ENCODE measurements at regions not wholly inside any gene's neighbourhood (a gene's known extent, or its start where the extent isn't known, plus 50 kb on each side); places are given as distances from the start of the nearest gene placed in this dataset.
"Not testable (repeated sequence)": the region's sequence is repeated elsewhere in the genome, so short reads cannot be mapped to it uniquely, and the experiment has no call there.

- no peak for DNase-seq
Observed at GRCh38 chr2:217008794-217009193, 148.9 kb upstream of the TNP1 start.

GRCh38 chr2:217006217-217006616, 146.4 kb upstream of the TNP1 start:
- no peak for DNase-seq

DNA sequence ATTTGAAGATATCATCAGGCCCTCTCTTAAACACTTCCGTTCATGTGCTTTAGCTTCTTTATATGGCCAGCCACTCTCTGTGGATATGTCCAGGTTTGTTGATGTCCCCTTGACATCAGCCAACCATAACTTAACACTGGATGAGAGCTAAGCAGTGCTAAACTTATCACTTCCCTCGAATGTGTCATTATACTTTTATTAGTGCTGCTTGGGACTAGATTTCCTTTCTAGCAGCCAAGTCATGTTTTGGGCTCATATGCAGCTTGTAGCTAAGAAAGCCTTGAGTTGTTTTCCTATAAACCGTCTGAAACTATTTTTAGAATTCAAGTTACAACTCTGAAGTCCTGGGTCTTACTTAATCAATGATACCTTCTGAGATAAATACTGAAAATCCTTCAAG, 144.8 kb upstream of the TNP1 start:
- DNase-seq = no peak

DNA sequence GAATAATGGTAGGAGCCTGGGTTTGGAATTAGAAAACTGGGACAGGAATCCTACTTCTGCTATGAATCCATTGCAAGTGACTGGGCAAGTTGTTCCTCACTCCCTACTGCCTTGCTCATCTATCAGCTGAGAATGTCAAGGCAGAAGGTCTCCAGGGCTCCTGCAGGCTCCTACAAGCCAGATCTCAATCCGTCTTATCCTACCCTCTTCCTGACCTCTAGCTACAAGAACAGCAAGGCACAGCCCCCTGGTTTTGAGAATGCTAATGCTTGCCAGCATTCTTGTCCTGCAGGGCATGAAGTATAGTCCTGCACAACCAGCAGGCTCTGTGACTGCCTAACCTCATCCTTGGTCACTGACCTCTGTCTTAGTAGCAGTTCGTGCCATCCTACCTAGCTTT, 141.9 kb upstream of the TNP1 start:
- no peak for DNase-seq

DNA sequence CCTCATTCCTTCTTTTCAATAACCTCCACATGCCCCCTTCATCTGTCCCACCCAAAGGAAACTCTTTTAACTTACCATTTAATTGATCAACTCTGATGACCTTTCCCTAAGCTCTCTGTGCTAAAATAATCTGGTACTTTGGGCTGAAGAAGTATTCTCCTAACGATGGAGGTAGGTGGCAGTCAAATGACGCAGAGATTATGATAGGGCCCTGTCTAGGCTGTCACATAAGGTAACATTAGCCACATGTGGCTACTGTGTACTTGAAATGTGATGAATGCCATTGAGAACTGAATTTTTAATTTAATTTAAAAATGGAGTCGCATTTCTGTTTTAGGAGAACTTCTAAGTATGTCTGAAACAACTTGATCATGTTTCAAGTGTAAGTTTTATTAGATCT, 140.5 kb upstream of the TNP1 start:
- DNase-seq = no peak

DNA sequence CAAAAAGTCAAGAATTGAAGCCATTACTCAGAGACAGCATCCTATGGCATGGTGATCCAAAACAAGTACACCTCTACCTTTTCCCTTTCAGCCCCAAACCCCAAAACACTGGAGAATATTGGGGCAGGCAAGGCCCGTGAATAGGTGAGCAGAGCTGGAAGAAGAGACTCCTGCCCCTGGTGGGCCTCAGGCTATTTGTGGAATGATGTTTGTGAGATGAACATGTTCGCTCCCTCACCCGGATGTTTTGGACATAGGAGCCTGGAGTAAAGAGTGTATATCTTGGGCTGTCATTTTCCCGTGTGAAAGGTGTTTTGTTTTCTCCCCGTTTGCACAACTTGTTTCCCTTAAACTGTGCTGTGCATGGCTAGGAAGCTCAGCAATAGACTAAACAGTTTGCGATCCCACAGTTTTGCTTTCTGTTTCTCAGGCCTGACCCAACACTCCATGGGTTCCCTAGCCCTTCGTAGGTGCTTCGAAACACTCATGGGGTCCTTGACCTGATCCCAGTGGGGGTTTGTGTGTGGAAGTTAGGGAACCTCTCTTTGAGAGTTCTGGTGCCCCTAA, 136.5 kb upstream of the TNP1 start:
- DNase-seq = no peak

DNA sequence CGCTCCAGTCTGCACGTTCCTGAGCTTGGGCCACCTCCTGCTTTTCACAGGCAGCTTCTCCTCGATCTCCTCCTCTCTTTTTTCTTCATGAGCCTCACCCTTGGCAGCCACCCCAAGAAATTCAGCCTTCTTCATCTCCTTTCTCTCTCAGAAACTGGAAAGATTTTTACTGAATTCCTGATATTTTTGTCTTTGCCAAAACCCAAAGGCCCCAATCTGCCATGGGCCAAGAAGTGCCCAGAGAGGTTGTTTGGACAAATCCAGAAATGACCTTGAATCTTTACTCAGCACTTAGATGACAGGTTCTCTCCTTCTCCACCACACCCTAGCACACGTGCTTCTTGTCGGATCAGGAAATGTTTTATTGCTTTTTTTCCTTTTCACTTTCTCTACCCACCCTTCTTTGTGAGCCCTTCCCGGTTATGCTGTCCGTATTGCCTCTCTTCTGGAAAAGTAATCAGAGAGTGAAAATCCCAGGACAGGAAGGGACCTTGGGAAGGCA, 134.5 kb upstream of the TNP1 start:
- no peak for DNase-seq

DNA sequence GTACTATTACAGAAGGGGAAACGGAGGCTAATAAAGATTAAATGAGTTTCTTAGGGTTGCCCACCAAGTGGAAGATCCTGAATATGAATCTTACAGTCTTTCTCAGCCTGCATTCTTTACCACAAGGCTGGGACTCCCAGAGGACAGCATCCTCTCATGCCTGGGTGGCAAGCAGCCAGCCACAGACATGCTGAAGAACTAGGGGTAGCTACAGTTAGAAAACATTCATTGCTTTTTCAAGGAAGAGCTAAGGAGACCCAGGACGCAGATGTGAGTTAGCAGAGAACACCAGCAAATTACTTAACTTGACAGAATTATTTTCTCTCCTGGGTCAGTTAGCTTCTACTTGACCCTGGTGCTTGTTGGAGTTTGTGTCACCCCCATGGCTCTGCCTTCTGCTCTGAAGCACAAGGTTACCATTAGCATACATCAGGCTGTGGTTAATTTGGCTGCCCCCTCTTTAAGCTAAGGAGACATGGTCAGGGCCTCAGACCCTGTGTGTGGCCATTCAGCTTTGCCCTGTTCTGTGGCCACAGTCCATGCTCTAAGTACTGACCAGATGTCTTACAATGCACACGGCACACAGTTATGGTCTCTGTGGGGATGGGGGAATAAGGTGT, 132.3 kb upstream of the TNP1 start:
- no peak for DNase-seq

- DNase-seq = no peak
Observed at GRCh38 chr2:216991563-216991962, 131.7 kb upstream of the TNP1 start.

GRCh38 chr2:216989340-216990129, 129.7 kb upstream of the TNP1 start:
- DNase-seq = no peak

DNA sequence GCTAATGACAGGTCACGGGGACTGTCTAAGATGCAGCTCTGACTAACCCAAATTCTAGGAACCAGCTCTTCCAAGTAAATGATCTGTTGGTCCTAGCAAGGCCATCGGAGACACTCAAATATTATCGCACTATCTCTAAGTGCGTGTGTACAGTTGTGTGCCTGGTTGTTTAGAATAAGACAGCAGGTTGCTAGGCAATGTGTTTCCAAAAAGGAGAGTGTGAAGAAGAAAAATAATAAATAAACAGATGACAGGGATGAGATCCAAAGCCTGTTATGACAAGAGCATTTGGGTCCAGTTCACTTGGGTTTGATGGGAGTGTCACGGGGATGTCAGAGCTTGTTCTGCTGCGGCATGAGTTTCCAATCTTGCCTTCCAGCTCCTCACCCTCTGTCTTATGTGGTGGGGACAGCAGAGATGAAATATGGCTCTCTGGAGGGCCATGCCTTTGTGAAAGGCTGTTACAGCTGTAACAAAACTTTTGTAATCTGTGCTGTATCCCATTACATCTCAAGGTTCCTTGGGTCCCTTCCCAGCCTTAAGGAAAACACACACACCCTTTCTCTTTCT, 127.5 kb upstream of the TNP1 start:
- DNase-seq = no peak

DNA sequence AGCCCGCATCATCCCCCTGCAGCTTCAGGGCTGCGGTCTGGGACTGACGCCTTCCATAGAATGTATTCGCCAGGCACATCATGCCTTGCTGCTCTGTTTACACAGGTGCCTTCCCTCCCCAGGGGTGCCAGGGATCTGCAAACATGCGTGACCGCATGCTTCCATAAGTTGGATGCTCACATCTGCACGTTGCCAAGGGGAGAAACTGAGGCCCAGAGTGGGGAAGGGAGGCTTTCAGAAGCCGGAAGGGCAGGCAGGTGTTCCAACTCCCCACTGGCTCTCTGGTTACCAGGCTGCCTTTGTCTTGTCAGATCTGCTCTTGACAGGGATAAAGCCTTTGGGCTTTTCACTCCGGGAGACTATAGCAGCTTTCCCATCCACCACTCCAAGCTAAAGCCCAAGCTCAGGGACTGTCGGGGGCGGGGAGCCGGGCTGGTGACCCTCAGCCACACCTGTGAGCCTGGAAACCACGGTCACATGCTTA, 125.8 kb upstream of the TNP1 start:
- no peak for DNase-seq

DNA sequence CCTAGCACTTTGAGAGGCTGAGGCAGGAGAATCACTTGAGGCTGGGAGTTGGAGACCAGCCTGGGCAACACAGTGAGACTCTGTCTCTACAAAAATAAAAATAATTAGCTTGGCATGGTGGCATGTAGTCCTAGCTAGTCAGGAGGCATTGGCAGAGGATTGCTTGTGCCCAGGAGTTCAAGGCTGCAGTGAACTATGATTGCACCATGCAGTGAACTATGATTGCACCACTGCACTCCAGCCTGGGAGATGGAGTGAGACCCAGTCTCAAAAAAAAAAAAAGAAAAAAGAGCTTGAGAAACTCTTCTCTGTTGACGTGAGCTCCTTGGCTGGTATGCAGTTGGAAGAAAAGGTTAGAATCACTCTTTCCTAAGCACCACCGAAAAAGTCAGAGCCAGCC, 125.1 kb upstream of the TNP1 start:
- no peak for DNase-seq

DNA sequence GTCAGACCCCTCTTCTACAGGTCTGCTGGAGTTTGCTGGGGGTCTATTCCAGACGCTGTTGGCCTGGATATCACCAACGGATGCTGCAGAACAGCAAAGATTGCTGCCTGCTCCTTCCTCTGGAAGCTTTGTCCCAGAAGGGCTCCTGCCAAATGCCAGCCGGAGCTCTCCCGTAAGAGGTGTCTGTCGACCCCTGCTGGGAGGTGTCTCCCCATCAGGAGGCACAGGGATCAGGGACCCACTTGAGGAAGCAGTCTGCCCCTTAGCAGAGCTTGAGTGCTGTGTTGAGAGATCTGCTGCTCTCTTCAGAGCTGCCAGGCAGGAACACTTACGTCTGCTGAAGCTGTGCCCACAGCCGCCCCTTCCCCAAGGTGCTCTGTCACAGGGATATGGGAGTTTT, 122.1 kb upstream of the TNP1 start:
- not testable (repeated sequence) for DNase-seq

GRCh38 chr2:216980510-216980909, 120.6 kb upstream of the TNP1 start:
- not testable (repeated sequence) for DNase-seq

DNA sequence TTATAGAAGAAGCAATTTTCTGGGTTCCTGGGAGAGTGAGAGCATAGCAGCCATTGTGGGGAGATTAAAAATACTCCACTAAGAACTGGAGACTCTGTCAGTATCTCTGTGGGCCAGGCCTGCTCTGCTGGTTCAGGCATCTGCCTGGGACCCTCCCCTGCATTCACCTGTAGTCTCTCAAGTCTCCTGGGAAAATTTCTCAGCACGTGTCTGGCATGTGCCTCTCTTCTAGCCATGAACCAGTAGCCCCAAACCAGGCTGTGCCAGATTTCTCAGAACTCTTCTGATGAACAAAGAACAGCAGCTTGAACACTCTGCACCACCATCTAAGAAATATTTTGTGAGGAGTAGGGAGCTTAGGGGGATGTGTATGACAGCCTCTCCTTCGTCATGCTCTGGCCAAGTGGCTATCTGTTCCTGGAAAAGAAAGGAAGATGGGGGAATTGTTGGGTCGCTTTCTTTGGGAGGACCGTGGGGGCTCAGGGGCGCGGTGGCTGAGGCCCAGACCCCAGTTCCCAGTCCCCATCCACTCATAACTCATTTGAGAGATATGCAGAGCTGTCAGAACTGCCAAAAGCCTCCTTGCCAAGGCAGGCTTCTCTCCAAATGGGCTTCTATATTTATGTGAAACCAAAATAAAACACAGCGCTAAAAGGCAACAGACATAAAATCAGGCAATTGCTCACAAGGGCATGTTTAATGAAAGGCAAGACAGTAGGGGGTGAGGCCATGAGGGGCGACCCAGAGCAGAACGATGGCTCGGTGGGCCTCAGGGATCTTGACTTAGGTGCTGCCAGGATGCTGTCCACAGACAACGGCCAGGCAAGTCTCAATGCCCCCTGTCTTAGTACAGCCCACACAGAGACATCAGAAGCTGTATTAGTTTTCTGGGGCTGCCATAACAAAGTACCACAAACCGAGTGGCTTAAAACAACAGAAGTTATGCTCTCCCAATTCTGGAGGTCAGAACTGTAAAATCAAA, 114.7 kb upstream of the TNP1 start:
- no peak for DNase-seq

DNA sequence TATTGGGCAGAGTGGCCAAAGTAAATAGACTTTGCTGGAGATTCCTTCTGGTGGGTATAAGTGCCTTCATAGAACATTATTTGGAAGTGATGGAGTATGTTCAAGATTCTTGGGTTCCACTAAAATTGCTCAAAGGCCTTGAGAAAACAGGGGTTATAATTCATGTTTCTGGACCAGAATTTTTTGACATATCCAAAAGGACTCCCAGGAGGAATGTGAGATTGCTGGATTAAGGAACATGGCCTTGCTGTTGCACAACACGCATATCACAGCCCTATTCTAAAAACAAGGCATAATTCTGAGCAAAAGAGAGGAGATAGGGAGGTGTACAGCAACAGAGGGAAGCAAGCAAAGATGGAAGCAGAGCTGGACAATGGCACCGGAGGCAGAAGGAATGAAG, 111.7 kb upstream of the TNP1 start:
- no peak for DNase-seq

DNA sequence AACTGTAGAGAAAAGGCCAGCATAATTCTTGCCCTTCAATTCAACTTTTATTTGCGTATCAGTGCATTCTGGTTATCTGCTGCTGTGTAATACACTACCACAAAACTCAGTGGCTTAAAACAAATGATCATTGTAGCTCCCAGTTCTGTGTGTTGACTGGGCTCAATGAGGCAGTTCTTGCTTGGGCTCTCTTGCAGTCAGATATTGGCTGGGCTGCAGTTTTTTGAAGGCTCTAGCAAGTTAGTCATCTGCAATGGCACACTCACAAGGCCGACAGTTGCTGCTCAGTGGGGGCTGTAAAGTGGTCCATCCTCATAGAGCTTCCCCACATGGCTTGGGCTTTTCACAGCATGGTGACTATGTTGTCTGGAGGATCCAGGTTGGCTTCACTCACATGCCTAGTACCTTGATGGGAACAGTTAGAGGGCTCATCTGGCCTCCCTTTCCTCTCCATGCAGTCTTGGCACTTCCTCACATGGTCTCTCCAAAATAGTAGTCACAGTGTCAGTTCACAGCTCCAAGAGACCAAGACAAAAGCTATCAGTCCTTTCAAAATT, 110.6 kb upstream of the TNP1 start:
- no peak for DNase-seq

DNA sequence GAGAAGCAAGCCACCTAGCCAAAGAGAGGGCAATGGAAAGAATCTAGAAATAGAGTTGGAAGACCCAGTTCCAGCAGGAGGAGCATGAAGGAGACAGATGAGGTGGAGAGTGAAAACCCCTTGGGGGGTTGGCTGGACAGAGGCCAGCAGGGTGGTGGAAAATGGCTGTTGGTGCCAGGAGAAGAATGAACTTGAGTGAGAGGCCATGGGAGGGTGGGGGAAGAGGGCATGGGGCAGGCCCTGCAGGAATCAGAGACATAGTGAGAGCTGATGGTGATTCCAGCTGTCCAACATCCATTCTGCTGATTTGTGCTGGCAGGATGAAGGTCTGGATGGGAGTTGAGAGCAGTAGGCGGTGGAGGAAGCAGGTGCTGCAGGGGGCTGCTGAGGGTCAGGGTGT, 108.0 kb upstream of the TNP1 start:
- no peak for DNase-seq

DNA sequence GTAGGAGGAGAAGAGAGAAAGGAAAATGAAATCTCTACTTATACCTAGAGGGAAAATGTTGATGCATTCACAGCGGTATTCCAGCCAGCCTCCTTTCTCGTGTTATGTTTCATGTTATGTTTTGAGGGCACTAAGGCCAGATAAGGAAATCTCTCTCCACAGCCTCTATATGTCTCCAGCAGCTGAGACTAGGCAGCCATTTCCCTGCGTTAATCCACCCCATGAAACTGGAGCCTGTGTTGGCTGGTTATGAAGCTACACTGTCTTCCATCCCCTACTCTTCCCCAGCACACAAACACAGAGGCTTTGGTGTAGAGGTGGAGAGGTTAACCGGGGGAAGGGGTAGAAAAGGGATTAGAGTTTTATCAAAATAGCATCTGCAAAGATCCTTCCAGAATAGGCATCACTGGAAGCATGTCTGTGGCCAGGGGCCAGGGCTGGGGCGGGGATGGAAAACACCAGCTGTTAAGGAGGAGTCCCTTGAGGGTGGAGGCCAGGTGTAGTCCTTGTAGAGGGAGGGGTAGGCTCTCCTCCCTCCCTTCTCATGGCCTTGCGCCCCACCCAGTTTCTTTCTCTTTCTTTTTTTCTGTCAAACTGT, 100.9 kb upstream of the TNP1 start:
- no peak for DNase-seq

GRCh38 chr2:216959433-216959832, 99.6 kb upstream of the TNP1 start:
- DNase-seq = no peak
